Bronchial epithelial cell (primary cell): ENCODE measurements at regions not wholly inside any gene's neighbourhood (a gene's known extent, or its start where the extent isn't known, plus 50 kb on each side); places are given as distances from the start of the nearest gene placed in this dataset.

Experiments
- DNase-seq: peaks from one replicate; pipeline ENCODE4 v3.0.0-alpha.2; 2010; ENCODE audit warnings: low read depth
- FAIRE-seq: peaks from 2 replicates; lab custom pipeline; 2011; peaks lifted over from hg19 to GRCh38; lab: Jason Lieb, UNC
- H3K27me3 ChIP-seq: 2 replicates; pipeline ENCODE4 v1.5.1; 2011; ENCODE audit warnings: low read length; ENCODE audit not compliant: control insufficient read depth, insufficient read depth
- H3K36me3 ChIP-seq: 2 replicates; pipeline ENCODE4 v1.5.1; 2011; ENCODE audit warnings: low read length; ENCODE audit not compliant: control insufficient read depth, insufficient read depth
- H3K4me3 ChIP-seq: 2 replicates; pipeline ENCODE4 v1.5.1; 2011; ENCODE audit warnings: mild to moderate bottlenecking, low read depth, low read length, control low read depth
- TF ChIP-seq, protein P1 (sequence below): IDR thresholded peaks from 2 replicates; pipeline ENCODE4 v1.5.1; 2011; ENCODE audit warnings: mild to moderate bottlenecking, moderate library complexity, low read length, control low read depth, inconsistent platforms; ENCODE audit not compliant: insufficient read depth, severe bottlenecking

DNA sequence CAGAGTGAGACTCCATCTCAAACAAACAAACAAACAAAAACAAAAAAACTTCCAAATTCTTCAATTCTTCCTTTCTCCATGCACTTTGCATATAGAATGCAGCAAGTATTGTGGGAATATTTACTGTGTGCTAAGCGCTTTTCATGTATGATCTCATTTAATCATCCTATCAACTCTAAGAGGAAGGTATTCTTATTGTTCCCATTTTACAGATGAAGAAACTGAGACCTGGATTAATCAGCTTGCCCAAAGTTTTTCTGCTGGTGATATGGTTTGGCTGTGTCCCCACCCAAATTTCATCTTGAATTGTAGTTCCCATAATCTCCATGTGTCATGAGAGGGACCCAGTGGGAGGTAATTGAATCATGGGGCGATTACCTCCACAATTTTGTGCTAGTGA, 56.6 kb upstream of the KCNG1 start:
- no peak for FAIRE-seq
- peaks cover 3% of the 10 kb centered on the region for H3K27me3 ChIP-seq

DNA sequence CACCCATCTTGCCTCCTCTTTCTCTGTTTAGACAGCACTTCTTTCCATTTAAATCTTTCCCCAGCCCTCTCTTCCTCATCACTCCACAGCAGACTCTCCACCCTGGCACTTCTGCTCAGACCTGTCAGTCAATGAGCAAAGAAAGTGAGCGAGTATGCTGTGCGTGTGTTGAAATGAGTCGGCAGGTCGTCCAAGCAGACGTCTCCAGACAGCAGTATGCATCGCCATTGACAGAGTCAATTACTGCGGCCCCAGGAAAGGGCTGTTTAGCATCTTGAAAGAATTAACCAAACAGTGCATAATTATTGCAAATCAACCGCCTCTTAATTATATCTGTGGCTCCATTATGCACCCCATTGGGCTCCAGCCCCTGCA, 54.8 kb upstream of the KCNG1 start:
- FAIRE-seq (no peak), DNase-seq (no peak)
- TF ChIP-seq, protein P1, sequence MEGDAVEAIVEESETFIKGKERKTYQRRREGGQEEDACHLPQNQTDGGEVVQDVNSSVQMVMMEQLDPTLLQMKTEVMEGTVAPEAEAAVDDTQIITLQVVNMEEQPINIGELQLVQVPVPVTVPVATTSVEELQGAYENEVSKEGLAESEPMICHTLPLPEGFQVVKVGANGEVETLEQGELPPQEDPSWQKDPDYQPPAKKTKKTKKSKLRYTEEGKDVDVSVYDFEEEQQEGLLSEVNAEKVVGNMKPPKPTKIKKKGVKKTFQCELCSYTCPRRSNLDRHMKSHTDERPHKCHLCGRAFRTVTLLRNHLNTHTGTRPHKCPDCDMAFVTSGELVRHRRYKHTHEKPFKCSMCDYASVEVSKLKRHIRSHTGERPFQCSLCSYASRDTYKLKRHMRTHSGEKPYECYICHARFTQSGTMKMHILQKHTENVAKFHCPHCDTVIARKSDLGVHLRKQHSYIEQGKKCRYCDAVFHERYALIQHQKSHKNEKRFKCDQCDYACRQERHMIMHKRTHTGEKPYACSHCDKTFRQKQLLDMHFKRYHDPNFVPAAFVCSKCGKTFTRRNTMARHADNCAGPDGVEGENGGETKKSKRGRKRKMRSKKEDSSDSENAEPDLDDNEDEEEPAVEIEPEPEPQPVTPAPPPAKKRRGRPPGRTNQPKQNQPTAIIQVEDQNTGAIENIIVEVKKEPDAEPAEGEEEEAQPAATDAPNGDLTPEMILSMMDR, result no peak
- H3K27me3 ChIP-seq, result peaks cover 3% of the 10 kb centered on the region
- H3K4me3 ChIP-seq, result no peak overlapping the region
- H3K36me3 ChIP-seq, result no peaks in the 10 kb centered on the region

More for the DNA sequence above, 56.6 kb upstream of the KCNG1 start:
- H3K4me3 ChIP-seq, result no peak overlapping the region
- DNase-seq, result no peak
- no peaks in the 10 kb centered on the region for H3K36me3 ChIP-seq
- TF ChIP-seq, protein P1, result no peak

DNA sequence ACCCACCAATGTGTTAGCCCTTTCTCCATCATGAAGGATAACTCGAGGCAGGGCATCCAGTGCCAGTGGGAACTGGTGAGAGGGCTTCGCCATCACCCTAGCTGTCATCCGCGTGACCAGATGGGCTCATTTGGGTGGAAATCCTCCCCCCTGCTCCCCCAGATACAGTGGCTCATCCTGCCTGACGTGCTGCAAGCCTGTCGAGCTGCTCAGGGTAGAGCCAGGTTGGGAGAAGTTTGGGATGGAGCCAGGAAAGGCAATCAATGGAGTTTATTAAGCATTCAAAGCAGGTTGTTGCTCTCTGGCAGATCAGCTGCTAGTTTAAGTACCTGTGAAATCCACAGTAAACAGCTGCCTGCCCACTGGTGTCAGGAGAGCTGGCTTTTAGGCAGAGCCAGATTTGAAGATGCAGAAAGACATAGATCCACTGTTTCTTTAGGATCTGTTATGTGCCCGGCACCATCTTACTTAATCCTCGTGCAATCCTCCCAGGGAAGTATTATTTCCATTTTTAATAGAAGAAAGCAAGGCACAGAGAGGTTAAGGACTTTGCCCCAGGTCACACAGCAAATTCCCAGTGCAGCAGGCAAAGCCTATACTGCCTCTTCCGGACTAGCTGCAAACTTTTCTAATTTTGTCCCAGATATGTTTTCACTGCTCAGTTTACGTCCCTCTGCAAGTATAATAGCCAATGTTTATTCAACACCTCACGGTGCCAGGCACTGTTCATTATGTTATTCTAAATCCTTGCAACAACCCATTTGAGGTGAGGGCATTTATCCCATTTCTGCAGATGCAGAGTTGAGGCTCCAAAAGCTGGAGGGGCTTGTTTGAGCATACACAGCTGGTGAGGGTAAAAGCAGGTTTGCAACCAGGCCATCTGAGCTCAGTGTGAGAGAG, 54.1 kb upstream of the KCNG1 start:
- no peaks in the 10 kb centered on the region for H3K36me3 ChIP-seq
- no peak for FAIRE-seq
- DNase-seq, result no peak
- peaks cover 3% of the 10 kb centered on the region for H3K27me3 ChIP-seq
- TF ChIP-seq, protein P1, result no peak
- H3K4me3 ChIP-seq, result no peak overlapping the region

DNA sequence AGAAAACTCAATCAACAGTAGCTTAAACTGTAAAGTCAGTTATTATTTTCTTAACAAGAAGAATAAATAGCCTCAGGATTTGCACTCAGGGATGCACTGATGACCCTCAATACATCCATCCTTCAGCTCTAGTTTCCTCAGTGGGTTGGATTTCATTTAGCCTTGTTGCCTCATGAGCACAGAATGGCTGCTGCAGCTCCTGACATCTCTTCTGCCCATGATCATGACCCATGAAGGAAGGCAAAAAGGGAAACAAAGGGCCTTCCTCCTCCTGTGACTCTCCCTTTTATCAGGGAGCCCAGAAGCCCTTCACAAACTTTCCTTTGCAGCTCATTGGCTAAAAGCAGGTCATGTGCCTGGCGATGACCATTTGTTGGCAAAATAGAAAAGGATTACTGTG, 51.2 kb upstream of the KCNG1 start:
- no peak for DNase-seq
- FAIRE-seq, result no peak
- H3K4me3 ChIP-seq, result no peak overlapping the region
- TF ChIP-seq, protein P1, result no peak
- H3K27me3 ChIP-seq, result peaks cover 3% of the 10 kb centered on the region
- H3K36me3 ChIP-seq, result no peaks in the 10 kb centered on the region
